ENCODE measurements at regions not wholly inside any gene's neighbourhood (a gene's known extent, or its start where the extent isn't known, plus 50 kb on each side); places are given as distances from the start of the nearest gene placed in this dataset.

DNA sequence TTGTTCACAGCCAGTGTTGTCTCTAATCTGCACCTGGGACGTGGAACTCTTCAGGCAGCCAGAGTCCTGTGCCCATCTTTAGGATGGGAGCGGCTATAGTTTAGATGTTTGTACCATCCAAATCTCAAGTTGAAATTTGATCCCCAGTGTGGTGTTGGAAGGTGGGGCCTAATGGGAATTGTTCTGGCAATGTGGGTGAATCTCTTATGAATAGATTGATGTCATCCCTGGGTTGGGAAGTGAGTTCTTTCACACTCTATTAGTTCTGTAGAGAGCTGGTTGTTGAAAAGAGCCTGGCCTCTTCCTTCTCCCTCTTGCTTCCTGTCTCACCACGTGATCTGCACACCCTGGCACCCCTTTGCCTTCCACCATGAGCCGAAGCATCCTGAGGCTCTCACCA is 300.9 kb downstream of the TXNL1 start:
- TF ChIP-seq POLR2A (IDR thresholded peaks at IDR 0.05) (no peak), CTCF (IDR thresholded peaks at IDR 0.05) (no peak), POLR2AphosphoS5 (IDR thresholded peaks at IDR 0.05) (no peak), EP300 (IDR thresholded peaks at IDR 0.05) (no peak)

All from gastroesophageal sphincter (tissue), 3 donors.